Smooth muscle cell (in vitro differentiated cells): ENCODE measurements at regions not wholly inside any gene's neighbourhood (a gene's known extent, or its start where the extent isn't known, plus 50 kb on each side); places are given as distances from the start of the nearest gene placed in this dataset.

Experiments
- DNase-seq: peaks from one replicate; lab custom pipeline; 2025; ENCODE audit not compliant: unreplicated experiment; lab: John Stamatoyannopoulos, UW
- H2AFZ ChIP-seq: fragments of 200-600 bp; sonication (generic); 2 replicates; pipeline ENCODE4 v1.6.0; 2016; ENCODE audit warnings: antibody characterized with exemption, low read depth, mild to moderate bottlenecking
- H3F3A ChIP-seq: fragments of 200-600 bp; sonication (generic); 2 replicates; pipeline ENCODE4 v1.6.0; 2017; ENCODE audit warnings: antibody characterized with exemption, low read depth
- H3K27ac ChIP-seq: fragments of 200-600 bp; sonication (generic); 2 replicates; pipeline ENCODE4 v1.5.1; 2016; ENCODE audit warnings: low read depth, mild to moderate bottlenecking
- H3K27me3 ChIP-seq: fragments of 200-600 bp; sonication (generic); 2 replicates; pipeline ENCODE4 v1.6.1; 2016; ENCODE audit warnings: low read depth, mild to moderate bottlenecking
- H3K36me3 ChIP-seq: fragments of 200-600 bp; sonication (generic); 2 replicates; pipeline ENCODE4 v1.5.1; 2016; ENCODE audit warnings: low read depth
- H3K4me1 ChIP-seq: fragments of 200-600 bp; sonication (generic); 2 replicates; pipeline ENCODE4 v1.5.1; 2016; ENCODE audit warnings: low read depth
- H3K4me2 ChIP-seq: fragments of 200-600 bp; sonication (generic); 2 replicates; pipeline ENCODE4 v1.6.0; 2016; ENCODE audit warnings: mild to moderate bottlenecking
- H3K4me3 ChIP-seq: fragments of 200-600 bp; sonication (generic); 2 replicates; pipeline ENCODE4 v1.5.1; 2016; ENCODE audit warnings: mild to moderate bottlenecking
- H3K79me2 ChIP-seq: fragments of 200-600 bp; sonication (generic); 2 replicates; pipeline ENCODE4 v1.6.0; 2016; ENCODE audit warnings: low read depth, mild to moderate bottlenecking
- H3K9ac ChIP-seq: fragments of 200-600 bp; sonication (generic); 2 replicates; pipeline ENCODE4 v1.6.0; 2016; ENCODE audit warnings: low read depth
- H3K9me3 ChIP-seq: fragments of 200-600 bp; sonication (generic); replicated peaks from 2 replicates; pipeline ENCODE4 v1.5.1; 2016; ENCODE audit warnings: low read depth
- H4K20me1 ChIP-seq: fragments of 200-600 bp; sonication (generic); 2 replicates; pipeline ENCODE4 v1.6.0; 2016; ENCODE audit warnings: low read depth
- CTCF ChIP-seq: fragments of 200-600 bp; sonication (generic); IDR thresholded peaks from 2 replicates; pipeline ENCODE4 v1.5.1; 2017; ENCODE audit warnings: borderline replicate concordance, mild to moderate bottlenecking, antibody characterized with exemption; ENCODE audit not compliant: insufficient read depth, poor library complexity, severe bottlenecking
- WGBS: methylation state at CpG from one replicate; pipeline ENCODE4 v1.1.7; 2016; ENCODE audit warnings: low lambda C conversion rate; 5-methylcytosine and 5-hydroxymethylcytosine counted together

GRCh38 chr7:25954395-25954794 is 197.6 kb upstream of the NFE2L3 start:
- H3F3A ChIP-seq: peaks cover 7% of the 10 kb centered on the region
- no peak overlapping the region for H3K4me2 ChIP-seq
- 97% methylated on average over 3 of the region's 3 CpGs for WGBS
- no peak for TF ChIP-seq CTCF
- no peak overlapping the region for H3K9ac ChIP-seq
- peaks cover 3% of the 10 kb centered on the region for H3K4me1 ChIP-seq
- H4K20me1 ChIP-seq: peaks cover 2% of the 10 kb centered on the region
- no peaks in the 10 kb centered on the region for H3K36me3 ChIP-seq
- no peak for DNase-seq
- H3K27ac ChIP-seq: no peak overlapping the region
- H3K79me2 ChIP-seq: peaks cover 9% of the 10 kb centered on the region
- no peaks in the 10 kb centered on the region for H3K27me3 ChIP-seq
- H3K9me3 ChIP-seq: no peaks in the 10 kb centered on the region
- no peak overlapping the region for H3K4me3 ChIP-seq
- no peak overlapping the region for H2AFZ ChIP-seq

- no peaks in the 10 kb centered on the region for H3K4me1 ChIP-seq
- H3K9me3 ChIP-seq: no peaks in the 10 kb centered on the region
- WGBS: 59% methylated on average over 5 of the region's 5 CpGs
- H3K27me3 ChIP-seq: no peaks in the 10 kb centered on the region
- H3K36me3 ChIP-seq: no peaks in the 10 kb centered on the region
- no peak overlapping the region for H3K4me2 ChIP-seq
- no peak overlapping the region for H3K9ac ChIP-seq
- no peaks in the 10 kb centered on the region for H3F3A ChIP-seq
- H3K79me2 ChIP-seq: no peaks in the 10 kb centered on the region
- H2AFZ ChIP-seq: no peak overlapping the region
- DNase-seq: no peak
- H4K20me1 ChIP-seq: no peaks in the 10 kb centered on the region
- no peak overlapping the region for H3K4me3 ChIP-seq
- TF ChIP-seq CTCF: no peak
- no peak overlapping the region for H3K27ac ChIP-seq
These were observed 192.7 kb upstream of the NFE2L3 start for GRCh38 chr7:25959168-25959734.

- Histone ChIP-seq H3K9ac (no peak overlapping the region), H3K27ac (no peak overlapping the region), H3K4me1 (no peaks in the 10 kb centered on the region), H3K4me2 (no peak overlapping the region), H4K20me1 (no peaks in the 10 kb centered on the region), H3K9me3 (no peaks in the 10 kb centered on the region), H3K36me3 (no peaks in the 10 kb centered on the region), H2AFZ (no peak overlapping the region), H3K79me2 (no peaks in the 10 kb centered on the region), H3K27me3 (no peaks in the 10 kb centered on the region), H3F3A (no peaks in the 10 kb centered on the region), H3K4me3 (no peak overlapping the region)
- DNase-seq: no peak
- whole genome bisulfite sequencing: 96% methylated on average over 3 of the region's 3 CpGs
- TF ChIP-seq CTCF: no peak
These were observed 188.3 kb upstream of the NFE2L3 start for GRCh38 chr7:25963733-25964132.

GRCh38 chr7:25964483-25964991 is 187.5 kb upstream of the NFE2L3 start:
- WGBS: 91% methylated on average over 6 of the region's 6 CpGs
- no peak overlapping the region for H3K9ac ChIP-seq
- no peak overlapping the region for H3K4me2 ChIP-seq
- no peak for DNase-seq
- H4K20me1 ChIP-seq: no peaks in the 10 kb centered on the region
- no peaks in the 10 kb centered on the region for H3K36me3 ChIP-seq
- H2AFZ ChIP-seq: no peak overlapping the region
- H3F3A ChIP-seq: no peaks in the 10 kb centered on the region
- no peaks in the 10 kb centered on the region for H3K27me3 ChIP-seq
- no peak for TF ChIP-seq CTCF
- H3K4me1 ChIP-seq: no peaks in the 10 kb centered on the region
- no peaks in the 10 kb centered on the region for H3K79me2 ChIP-seq
- no peaks in the 10 kb centered on the region for H3K9me3 ChIP-seq
- H3K4me3 ChIP-seq: no peak overlapping the region
- no peak overlapping the region for H3K27ac ChIP-seq
